ENCODE measurements at regions not wholly inside any gene's neighbourhood (a gene's known extent, or its start where the extent isn't known, plus 50 kb on each side); places are given as distances from the start of the nearest gene placed in this dataset.
"Not testable (repeated sequence)": the region's sequence is repeated elsewhere in the genome, so short reads cannot be mapped to it uniquely, and the experiment has no call there.

DNA sequence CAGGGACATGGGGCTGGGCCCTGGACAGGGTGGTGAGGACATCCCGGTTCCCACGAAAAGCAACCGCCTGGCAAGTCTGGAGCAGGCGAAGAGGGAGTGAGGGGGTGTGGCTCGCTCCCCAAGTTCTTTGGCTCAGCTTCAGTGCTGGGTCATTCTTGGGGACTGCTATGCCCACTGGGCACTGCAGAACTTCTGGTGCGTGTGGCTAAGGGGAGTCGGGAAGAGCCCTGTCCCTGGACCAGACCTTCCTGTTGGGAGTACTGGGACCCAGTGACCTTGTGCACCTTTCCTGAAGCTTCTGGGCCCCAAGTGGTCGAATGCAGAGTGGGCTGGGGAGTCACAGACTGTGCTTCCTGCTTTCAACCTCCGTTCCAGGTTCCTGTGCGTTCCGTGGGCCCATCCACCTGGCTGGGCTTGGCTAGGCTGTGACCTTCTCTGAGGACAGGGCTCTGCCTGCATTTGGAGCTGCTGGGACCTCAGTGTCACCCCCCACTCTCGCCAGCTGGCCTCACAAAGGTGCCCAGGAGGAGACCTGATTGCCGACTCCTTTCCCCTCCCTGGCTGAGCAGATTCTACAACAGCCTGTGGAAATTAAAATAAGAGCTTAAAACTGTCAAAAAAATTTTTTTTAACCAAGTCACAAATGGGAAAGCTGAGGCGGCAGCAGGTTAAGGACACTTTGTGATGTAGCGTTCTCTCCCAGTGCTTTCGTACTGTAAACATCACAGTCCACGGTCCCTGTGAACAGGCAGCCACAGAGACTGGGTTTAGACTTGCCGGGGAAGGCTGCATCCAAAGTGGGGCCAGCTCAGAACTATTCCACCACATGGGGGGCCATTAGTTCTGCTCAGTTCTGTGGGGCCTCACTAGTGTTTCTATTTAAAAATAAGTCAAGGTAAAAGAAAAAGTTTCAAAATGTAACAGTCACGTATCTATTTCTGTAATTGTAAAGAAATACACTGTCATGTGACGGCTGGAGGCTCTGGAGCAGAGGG is 63.8 kb upstream of the WNT7B start:
- no peak for DNase-seq

DNA sequence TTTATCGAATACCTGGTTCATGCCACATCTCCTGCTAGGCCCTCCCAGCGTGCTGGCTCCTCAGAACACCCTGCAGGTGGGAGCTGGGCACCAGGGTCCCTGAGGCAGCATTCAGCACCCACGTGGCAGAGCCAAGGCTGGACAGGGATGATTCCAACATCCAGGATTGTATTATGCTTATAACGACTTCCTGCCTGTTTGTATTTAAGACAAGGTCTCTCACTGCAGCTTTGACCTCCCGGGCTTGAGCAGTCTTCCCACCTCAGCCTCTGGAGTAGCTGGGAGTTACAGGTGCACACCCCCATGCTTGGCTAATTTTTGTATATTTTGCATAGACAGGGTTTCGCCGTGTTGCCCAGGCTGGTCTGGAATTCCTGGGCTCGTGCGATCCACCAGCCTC is 64.7 kb upstream of the WNT7B start:
- peak; percentile 45 to 86 for DNase-seq

DNA sequence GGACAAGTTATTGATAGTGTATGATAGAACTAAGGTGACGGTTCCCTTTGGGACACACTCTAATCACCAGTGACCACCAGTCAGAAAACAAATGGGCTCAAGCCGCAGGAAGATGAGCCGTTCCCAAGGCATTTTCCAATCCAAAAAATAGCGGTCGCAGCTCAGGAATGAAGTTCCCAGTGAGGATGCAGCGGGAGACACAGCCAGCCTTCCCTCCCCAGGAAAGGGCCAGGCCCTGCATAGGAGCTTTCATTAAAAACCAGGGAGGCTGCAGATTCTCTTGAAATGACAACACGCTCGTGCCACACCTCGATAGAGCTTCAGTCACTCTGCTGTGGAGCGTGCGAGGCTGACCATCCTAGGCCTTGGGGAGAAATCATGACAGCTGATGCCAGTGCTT is 65.8 kb upstream of the WNT7B start:
- DNase-seq, result no peak

DNA sequence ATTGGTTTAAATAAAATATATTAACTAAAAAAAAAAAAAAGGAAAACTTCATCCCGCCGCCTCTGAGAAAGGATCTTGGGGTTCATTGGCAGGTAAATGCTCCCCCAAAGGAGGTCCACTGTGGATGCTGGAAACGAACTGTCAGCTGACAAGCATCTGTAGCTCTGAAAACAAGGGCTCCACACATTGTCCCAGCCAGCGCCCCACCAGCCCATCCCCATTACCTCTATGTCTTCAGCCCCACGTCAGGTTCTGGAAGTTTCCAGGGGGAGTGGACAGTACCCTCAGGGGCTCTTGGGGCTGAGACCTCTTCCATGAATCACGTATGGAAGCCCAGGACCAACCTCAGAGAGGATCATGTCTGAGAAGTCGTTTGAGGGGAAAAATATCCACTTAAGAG is 66.4 kb upstream of the WNT7B start:
- DNase-seq, result no peak

DNA sequence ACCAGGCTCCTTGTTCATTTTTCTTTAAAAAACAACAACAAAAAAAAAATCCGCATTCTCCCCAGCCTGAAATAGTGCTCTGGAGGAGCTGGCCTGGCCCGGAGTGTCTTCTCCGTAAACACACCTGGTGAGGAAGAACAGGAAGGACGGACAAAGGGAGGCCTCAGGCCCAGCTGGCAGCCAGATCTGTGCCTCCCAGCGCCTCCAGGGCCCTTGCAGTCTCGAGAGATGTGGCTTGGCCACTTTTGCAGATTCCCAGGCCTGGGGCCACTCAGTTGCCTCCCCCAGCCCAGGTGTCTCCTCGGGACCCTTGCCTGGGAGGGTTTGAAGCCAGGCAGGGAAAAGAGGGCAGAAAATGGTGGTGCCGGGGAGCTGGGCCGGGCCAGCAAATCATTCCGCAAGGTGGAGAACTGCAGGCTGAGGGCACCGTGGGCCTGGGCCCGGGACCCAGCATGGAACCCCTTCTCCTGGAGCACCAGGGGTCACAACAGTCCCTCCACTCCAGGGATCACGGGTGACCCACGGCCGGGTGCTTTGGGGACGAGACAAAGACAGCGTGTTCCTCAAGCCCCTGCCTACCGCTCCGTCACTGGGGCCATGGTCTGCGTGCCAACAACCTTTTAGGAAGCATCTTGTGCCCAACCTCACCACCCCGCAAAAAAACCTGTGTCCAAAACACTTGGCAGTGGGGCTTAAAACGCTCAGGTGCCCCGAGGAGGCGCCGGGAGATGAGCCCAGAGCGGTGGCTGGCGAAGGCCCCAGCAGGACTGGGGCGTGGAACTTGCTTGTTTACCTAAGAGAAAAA is 67.1 kb upstream of the WNT7B start:
- DNase-seq, result peak; percentile 66 to 72

DNA sequence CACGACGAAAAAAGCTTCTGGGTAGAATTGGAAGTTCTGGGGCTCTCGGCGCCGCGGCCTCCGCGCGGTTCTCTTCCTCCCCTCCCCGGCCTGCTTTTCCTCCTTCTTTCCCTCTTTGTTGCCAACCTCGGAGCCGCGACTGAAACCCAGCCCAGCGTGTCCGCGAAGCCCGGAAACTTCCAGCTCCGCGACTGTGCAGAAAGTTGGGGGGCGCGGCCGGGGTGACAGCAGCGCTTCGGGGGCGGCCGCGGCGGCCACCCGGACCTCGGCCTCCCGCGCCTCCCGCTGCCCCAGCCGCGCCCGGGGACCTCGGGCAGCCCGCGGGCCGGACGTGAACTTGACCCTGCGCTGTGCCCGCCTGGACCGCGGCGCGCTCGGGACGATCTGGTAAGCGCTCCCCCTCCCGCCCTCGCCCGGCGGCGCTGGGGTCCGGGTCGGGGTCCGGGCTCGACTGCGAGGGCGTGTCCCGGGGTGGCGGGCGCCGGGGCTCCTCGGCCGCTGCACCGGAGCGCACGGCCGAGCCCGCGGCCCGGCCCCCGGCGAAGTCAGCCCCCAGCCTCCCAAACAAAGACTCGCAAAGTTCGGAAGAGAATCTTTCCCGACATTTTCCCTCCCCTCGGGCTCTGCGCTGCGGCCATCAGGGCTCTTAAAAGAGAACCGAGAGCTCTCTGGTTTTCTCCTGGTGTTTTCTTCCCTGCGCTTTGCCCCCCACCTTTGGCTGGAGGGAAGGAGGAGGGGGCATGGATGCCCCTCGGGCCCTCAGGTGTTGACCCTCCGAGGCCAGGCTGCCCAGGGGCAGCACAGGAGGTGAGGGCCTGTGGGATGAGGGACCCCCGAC is 67.9 kb upstream of the WNT7B start:
- no peak for DNase-seq

DNA sequence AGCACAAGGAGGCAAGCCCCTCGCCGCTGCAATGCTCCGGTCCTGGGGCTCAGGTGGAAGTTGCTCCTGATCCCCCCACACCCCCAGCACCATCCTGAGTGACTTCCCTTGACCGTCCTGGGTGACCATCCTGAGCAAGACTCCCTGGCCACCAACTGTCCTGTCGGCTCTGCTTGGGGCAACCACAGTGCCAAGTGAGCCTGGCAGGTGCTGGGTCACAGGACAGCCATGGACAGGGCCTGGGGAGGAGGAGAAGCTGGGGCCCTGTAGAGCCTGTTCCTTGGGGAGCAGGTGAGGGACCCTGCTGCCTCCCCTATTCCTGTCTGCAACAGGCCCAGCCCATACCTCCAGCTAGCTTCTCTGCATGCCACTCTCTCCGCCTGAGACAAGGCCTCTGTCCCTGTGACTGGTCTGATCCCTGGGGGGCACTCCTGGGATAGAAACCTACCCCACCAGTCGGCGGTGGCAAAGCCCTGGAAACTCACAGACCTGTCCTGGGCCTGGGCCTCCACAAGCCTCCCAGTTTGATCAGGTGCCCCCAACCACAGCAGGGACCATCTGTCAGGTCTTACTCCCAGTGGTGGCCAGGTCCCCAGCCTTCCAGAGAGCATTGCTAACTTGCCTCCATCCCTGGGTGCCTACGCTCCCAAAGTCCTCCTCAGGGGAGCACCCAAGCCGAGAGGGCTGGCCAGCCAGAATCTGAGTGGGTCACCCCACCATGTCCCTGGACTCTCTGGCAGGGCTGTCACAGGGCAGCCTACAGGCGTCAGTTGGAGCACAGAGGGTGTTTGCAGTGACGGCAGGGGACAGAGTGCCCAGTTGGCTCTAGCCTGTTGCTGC is 68.7 kb upstream of the WNT7B start:
- no peak for DNase-seq

DNA sequence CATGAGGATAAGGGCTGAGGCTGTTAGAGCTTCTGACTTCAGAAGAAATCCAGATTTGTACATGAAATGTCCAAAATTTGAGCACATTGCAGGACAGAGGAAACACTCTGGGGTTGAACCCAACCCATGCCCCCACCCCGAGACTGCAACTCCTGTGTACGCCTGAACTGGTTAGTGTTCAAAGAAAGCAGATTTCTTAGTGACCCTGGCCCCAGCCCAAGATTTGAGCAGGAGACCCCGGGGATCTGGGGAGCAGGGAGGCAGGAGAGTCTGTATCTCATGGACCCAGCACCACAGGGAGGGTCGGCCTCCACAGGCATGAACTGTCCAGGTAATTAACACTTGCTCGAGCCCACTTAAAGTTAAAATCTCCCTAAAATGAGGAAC is 69.3 kb upstream of the WNT7B start:
- DNase-seq, result no peak

DNA sequence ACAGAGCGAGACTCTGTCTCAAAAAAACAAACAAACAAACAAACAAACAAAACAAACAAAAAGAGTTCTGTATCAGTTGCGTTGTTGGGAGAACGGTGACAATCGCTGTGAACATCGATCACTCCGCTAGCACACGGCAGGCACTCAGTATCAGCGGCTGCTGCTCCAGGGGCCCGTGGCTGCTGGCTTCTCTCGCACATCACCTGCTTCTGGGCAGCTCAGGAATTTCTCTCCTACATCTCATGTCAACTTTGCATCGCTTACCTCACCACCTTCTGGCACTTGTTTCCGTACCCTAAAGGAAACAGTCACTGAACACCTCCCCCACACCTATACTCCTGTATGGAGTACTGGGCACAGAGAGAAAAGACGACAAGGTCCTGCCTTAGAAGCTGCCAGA is 70.3 kb upstream of the WNT7B start:
- DNase-seq, result no peak

DNA sequence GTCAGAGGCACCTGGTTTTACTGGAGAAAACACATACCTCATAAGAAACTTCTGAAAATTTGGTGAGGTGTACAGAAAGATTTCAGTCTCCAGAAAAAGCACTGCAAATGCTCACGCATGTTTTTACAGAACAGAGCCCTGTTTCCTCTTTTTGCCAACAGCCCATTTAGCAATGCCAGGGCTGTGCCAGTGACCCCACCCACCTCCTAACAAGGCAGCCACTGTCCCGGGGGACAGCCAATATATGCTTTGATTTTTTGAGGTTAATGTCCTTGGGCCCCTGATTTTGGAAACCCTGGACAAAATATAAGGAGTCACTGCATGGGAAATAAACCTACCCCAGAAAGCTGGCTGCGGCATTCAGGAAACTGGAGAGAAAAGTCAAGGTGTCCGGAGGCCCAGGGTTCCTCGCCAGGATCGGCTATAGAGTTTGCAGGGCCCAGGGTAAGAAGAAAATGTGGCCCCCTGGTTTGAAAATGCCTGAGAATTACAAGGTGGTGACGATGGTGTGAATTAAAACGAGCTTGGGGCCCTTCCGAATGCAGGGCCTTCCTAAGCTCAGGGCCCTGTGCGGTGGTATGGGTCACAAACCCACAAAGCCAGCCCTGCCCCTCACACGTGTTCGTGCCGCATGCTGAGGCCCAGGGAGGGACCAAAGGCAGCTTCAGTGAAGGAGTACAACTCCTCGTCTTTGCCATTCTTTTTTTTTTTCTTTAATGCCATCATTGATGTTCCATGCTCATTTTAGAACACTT is 71.1 kb upstream of the WNT7B start:
- no peak for DNase-seq

DNA sequence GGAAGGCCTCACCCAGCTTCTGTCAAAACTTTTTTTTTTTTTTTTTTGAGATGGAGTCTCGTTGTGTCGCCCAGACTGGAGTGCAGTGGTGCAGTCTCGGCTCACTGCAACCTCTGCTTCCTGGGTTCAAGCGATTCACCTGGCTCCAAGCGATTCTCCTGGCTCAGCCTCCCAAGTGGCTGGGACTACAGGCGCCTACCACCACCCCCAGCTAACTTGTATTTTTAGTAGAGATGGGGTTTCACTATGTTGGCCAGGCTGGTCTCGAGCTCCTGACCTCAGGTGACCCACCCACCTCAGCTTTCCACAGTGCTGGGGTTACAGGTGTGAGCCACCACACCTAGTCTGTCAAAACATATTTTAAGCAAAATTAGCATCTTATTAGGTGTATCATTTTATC is 71.7 kb upstream of the WNT7B start:
- not testable (repeated sequence) for DNase-seq

DNA sequence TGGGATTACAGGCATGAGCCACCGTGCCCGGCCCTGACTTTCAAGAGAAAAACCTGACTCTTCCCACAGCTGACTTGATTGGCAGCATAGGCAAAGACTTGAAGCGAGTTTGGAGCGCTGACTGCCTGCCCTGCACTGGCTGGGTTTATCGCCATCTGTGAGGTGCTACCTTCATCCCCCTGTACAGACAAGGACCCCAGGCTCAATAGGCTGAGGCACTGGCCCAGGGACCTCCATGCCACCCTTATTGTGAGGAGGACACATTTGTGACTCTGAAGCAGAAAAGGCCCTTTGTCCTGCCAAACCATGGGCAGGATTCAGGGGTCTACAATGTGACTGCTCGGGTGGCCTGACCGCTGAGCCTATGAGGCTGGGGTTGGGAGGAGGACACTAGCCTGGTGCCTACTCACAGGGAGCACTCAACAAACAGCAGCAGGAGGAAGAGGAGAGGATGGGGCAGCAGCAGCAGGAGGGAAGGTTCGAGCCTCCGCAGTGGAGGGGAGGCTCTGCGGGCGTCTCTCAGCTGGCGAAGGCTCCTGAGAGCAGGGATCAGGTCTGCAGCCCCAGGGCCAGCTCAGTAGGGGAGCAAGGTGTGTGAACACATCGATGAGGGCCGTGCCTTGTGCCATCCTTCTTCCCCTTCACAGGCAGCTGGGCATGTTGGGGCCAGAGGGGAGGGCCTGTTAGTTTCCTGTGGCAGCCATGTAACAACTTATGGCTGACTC is 72.9 kb upstream of the WNT7B start:
- DNase-seq, result no peak

DNA sequence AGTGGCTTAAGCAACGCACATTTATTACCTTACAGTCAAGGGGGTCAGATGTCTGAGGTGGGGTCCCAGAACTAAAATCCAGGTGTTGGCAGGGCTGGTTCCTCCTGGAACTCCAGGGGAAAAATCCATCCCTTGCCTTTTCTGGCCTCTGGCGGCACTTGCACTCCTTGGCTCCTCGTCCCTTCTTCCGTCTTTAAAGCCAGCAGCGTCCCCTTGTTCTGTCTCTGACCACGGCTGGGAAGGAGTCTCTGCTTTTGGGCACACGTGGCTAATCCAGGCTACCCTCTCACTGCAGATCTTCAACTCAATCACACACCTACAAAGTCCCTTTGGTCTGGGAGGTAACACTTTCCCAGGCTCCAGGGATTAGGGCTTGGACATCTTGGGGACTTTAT is 73.5 kb upstream of the WNT7B start:
- DNase-seq, result no peak

DNA sequence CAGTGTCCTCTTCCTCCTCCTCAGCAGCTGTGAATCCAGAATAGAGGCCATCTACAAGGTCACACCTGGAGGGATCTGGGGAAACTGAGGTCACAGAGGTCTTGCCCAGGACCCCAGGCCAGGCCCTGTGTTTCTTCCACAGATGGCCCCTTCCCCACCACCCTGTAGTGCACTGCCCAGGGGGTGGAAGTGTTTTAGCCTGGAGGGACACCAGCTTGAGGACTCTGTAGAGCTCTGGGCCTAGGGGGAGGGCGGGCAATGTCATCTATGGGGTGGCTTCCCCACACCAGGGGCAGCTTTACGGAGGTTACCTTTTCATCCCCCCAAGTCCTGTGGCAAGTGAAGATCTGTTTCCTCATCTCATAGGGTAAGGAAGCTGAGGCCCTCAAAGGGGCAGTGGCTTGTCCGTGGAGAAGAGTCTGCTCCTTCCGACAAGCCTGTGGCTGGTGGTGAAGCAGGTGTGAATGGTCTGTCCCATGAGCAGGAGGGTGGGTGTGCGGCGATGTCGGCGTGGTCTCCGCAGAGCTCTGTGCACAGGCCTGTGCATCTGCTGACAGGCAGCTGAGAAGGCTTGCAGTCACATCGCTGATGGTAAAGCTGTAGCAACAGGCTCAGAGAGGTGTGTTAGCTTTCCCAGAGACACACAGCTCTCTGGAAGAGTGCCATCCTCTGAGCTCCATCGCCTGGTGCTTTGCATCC is 74.1 kb upstream of the WNT7B start:
- no peak for DNase-seq

DNA sequence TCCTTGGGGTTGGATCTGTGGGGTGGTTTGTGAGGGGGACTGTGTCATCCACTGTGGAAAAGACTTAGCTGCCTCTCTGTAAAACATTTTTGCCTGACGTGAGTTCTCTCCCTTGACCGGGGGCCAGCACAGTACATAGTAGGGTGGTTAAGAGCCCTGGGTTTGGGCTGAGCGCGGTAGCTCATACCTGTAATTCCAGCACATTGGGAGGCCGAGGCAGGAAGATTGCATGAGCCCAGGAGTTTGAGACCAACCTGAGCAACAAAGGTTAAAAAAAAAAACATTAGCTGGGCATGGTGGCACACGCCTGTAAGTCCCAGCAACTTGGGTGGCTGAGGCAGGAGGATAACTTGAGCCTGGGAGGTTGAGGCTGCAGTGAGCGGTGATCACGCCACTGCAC is 74.7 kb upstream of the WNT7B start:
- no peak for DNase-seq

DNA sequence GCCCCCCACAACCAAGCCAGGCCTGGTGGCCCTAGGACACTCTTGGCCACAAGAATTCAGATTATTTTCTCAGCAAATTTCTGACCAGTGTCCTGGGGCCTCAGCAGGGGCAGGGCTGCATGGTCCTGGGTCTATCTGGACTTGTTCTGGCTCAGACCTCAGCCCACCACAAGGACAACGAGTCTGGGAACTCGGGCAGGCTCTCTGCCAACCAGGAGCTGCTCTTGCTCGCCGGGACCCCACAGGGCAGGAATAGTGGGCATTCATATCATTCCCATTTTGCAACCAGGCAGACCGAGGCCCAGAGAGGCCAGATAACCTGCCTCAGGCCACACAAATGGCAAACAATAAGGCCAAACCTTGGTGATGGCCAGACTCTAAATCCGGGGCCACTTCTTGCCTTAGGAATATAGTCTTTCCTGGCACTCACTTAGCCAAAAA is 75.4 kb upstream of the WNT7B start:
- no peak for DNase-seq

DNA sequence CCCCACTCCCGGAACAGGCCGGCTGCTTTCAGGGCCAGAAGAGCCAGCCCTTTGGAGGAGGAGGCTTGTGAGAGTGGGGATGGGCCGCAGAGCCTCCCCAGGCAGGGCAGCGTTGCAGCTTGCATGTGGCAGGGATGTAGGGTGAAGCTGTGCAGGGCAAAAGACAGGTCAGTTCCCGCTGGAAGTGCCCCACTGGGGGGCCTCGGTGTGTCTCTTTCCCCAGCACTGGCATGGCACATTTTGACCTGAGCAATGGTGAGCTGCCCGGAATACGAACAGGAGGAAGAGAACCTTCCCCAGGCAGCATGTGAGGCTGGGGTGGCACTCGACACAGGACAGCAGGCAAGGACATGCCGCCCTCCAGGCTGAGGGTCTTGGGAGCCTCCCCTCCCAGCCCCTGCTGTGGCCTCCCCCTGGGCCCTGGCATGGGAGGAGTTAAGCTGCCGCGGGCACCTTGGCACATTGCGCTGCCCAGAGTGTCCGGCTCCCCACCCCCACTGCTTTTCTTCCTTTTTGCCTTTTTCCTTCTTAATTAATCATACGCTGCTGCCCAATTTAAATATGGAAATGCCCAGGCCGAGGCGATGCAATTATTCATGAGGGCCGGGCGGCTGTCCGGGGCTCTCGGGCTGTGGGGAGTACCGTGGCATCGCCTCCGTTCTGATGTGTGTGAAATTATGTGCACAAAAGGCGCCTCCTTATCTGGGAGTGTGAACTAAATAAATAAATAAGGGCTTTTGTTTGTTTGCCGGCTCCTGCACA is 76.0 kb upstream of the WNT7B start:
- no peak for DNase-seq

DNA sequence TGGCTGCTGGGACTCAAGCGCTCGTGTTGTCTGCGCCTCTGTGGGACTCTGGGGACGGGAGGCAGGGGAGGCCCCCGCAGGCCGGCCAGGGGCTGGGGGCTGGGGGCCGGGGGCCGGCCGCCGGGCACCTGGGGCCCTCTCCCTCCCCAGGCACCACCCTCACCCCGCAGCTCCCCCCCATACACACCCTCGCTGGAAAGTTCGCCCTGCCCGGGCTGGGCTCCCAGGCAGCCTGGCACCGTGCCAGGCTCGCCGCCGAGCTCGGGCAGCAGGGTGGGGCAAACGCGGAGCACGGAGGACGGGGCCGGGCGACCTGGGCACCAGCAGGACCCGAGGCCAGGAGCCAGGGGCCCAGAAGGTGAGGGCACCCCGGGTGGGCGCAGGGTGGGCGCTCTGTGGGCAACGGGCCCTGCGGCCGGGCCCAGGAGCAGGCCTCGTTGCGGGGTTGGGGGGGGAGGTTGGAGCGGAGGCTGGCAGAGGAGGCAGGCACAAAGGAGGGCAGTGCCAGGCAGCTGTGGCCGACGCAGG is 76.7 kb upstream of the WNT7B start:
- peak; percentile 58 to 82 for DNase-seq

All from NCI-H2081 (cell line).